ENCODE measurements at regions not wholly inside any gene's neighbourhood (a gene's known extent, or its start where the extent isn't known, plus 50 kb on each side); places are given as distances from the start of the nearest gene placed in this dataset.

DNA sequence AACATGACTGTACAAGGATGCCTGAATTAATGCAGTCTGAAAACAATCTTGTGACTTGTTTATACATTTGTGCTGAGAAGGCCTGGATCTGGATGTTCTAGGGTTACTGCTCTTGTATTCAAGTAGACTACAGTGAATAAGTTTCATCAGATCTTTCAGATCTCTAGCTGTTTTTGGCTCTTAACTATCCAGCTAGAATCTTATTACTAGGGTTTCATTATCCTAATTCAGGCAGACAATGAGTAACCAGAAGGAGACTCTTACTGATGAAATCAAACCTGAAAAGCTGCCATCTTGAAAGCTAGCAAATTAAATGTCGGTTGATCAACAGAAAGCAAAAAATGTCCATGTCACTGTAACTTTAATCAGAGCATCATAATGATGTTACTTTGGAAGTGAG, 112.5 kb upstream of the KCNK2 start:
- H3K4me3 ChIP-seq (ENCODE audit: low read depth, low read length), result no peak overlapping the region
- DNase-seq (ENCODE audit: low read depth), result no peak
- TF ChIP-seq, protein P1, sequence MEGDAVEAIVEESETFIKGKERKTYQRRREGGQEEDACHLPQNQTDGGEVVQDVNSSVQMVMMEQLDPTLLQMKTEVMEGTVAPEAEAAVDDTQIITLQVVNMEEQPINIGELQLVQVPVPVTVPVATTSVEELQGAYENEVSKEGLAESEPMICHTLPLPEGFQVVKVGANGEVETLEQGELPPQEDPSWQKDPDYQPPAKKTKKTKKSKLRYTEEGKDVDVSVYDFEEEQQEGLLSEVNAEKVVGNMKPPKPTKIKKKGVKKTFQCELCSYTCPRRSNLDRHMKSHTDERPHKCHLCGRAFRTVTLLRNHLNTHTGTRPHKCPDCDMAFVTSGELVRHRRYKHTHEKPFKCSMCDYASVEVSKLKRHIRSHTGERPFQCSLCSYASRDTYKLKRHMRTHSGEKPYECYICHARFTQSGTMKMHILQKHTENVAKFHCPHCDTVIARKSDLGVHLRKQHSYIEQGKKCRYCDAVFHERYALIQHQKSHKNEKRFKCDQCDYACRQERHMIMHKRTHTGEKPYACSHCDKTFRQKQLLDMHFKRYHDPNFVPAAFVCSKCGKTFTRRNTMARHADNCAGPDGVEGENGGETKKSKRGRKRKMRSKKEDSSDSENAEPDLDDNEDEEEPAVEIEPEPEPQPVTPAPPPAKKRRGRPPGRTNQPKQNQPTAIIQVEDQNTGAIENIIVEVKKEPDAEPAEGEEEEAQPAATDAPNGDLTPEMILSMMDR (IDR thresholded peaks at IDR 0.05; ENCODE audit: control insufficient read depth, extremely low read depth, insufficient read depth), result no peak

DNA sequence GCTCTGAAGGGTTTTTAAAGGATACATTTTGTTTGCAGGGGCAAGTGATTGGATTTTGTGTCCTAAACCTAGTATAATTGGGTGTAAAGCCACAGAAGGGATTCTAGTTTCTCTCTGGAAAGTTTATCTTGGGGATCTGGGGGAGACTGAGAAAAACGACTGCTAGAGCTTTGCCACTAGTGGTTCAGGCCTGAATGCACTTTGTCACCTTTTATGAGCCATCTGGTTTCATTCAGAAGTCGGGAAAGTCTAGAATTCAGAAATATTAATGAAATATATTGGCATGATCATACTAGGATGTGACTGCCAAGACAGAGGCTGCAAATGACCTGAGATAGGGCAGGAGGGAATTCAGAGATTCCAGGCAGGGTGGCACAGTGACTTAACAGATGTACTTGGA, 111.5 kb upstream of the KCNK2 start:
- TF ChIP-seq, protein P1 (IDR thresholded peaks at IDR 0.05; ENCODE audit: control insufficient read depth, extremely low read depth, insufficient read depth), result no peak
- DNase-seq (ENCODE audit: low read depth), result no peak
- H3K4me3 ChIP-seq (ENCODE audit: low read depth, low read length), result no peak overlapping the region

DNA sequence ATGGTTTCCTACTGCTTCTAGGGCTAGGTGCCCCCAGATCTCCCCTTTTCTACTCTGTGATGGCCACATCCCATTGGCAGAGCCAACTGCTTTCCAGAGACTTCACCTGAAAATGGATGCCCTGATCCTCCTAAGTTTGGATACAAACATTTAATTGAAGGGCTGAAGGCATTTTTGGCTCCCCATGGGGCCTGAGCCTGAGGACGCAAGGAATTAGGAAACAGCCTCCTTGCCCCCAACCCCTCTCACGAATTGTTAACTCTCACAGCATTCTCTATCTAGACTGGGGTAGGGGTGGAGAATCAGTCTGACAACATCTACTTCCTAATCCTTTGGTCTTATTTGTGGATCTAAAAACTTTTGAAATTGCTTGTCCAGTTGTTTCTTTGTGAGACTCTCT, 108.5 kb upstream of the KCNK2 start:
- DNase-seq (ENCODE audit: low read depth), result no peak
- H3K4me3 ChIP-seq (ENCODE audit: low read depth, low read length), result no peak overlapping the region
- TF ChIP-seq, protein P1 (IDR thresholded peaks at IDR 0.05; ENCODE audit: control insufficient read depth, extremely low read depth, insufficient read depth), result no peak

DNA sequence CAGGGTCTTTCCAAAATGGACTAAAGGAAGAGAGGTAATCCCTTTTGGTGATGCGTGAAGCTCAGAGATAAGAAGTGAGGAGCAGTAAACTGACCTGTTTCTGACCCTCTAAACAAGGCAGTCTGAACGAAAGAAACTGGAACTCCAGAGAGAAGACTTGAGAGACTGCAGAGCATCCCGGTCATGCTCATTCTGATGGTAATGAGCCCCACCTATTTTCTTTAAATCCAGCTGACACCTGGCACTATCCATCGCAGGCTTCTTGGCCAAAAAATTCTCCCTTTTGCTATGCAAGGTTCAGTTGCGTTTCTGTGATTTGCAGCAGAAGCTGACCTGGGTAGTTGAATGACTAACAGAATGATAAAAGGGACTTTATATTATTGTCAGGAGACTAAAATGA, 105.9 kb upstream of the KCNK2 start:
- TF ChIP-seq, protein P1 (IDR thresholded peaks at IDR 0.05; ENCODE audit: control insufficient read depth, extremely low read depth, insufficient read depth), result no peak
- no peak for DNase-seq (ENCODE audit: low read depth)
- no peak overlapping the region for H3K4me3 ChIP-seq (ENCODE audit: low read depth, low read length)

DNA sequence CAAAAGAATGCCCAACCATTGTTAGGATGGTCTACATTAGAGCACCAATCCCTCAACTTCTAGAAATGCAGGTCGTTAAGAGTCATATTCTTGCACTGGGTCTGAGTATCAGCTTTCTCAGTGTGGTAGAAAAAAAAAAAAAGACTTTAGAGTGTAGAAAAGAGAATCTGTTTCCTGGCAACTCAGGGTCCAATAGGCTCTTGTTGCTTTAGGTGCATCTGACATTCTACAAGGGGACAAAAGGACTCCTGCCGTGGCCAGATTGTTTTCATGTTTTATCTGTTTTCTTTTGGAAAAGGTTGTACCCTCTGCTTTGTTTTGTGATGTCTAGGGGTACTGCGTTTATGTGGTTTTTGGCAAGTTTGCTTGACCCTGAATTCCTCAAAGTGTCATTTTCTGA, 105.4 kb upstream of the KCNK2 start:
- H3K4me3 ChIP-seq (ENCODE audit: low read depth, low read length), result no peak overlapping the region
- no peak for DNase-seq (ENCODE audit: low read depth)
- TF ChIP-seq, protein P1 (IDR thresholded peaks at IDR 0.05; ENCODE audit: control insufficient read depth, extremely low read depth, insufficient read depth), result no peak

DNA sequence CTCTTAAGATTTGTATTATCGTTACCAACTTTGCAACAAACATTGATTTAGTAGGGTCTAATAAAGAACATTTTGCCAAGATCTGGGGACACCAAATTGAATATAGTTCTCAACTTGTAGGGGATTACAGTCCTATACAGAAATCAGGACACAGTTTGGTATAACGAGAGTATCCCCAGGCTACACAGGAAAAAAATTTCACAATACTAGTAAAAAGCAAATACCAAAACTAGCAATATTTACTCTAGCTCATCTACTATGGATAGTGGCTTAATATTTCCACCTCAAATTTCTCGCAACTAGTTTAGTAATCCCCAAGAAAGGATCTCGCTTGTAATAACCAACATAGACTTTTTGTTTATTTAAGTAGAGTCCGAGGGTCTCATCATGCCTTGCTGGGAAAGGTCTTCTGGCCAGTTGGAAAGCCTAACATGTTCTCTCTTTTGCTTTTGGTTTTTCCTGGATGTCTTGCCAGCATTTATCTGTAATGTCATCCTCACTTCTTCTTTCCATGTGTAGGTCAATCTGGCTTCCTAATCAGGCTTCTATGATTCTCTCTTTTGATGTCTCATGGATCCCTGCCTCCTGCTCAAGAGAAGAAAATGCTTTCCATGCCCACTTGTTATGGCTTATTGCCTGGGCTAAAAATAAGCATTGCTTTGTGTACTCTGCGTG, 104.7 kb upstream of the KCNK2 start:
- TF ChIP-seq, protein P1 (IDR thresholded peaks at IDR 0.05; ENCODE audit: control insufficient read depth, extremely low read depth, insufficient read depth), result no peak
- no peak overlapping the region for H3K4me3 ChIP-seq (ENCODE audit: low read depth, low read length)
- no peak for DNase-seq (ENCODE audit: low read depth)

DNA sequence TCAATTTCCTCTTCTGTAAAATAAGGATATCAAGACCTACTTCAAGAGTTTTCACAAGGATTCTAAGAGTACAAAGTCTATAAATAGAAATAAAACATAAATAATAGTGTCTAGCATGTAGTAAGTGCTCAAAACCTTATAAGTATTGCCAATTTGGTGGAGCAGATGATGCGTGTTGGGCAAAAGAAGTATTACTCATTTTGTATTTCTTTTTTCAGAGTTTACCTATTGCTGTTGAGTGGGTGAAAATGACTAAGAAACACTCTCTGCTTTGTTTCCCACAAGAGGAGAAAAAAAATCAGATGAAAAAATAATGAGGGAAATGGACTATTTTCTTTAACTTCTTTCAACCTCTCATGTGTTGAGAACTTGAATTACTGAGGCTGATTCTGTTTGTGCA, 103.3 kb upstream of the KCNK2 start:
- TF ChIP-seq, protein P1 (IDR thresholded peaks at IDR 0.05; ENCODE audit: control insufficient read depth, extremely low read depth, insufficient read depth), result no peak

More for the DNA sequence above, 103.3 kb upstream of the KCNK2 start:
- no peak overlapping the region for H3K4me3 ChIP-seq (ENCODE audit: low read depth, low read length)
- no peak for DNase-seq (ENCODE audit: low read depth)
